ENCODE measurements at regions not wholly inside any gene's neighbourhood (a gene's known extent, or its start where the extent isn't known, plus 50 kb on each side); places are given as distances from the start of the nearest gene placed in this dataset.

DNA sequence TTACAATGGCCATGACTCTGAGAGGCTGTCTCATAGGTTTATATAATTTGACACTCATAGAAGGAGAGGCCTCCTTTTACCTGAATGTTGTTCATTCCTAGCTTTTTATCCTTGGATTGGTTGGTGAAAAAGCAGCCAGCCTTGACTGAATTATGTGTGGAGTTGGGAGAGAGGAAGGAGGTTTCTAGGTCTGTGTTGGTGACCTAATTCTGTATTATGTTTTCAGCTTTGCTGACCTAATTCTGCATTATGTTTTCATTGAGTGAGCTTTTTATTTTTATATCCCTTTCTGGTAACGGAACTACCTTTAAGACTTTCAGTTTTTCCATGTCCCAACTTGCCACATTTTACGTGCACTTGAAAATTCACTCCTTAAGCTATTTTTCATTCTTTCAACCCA, 59.1 kb upstream of the RNF144B start:
- no peaks in the 10 kb centered on the region for H4K20me1 ChIP-seq (ENCODE audit: control insufficient read depth, insufficient read depth)
- no peak for FAIRE-seq
- ChIA-PET CTCF (interaction anchor here (0.7 to 5.1 kb wide), 5 partner anchors 14 to 200 kb away, joined by 3 to 62 read pairs (median 3); no protein-coding TSS in a partner anchor), POLR2A (no interaction called here), RAD21 (ENCODE audit: unreplicated experiment) (interaction anchor here (1.2 to 1.9 kb wide), 4 partner anchors 59 to 178 kb away, joined by 3 to 11 read pairs (median 6); partner anchors contain the start of gene RNF144B), SMC1A (ENCODE audit: uncharacterized antibody, unreplicated experiment) (interaction anchor here (0.7 to 2.1 kb wide), 9 partner anchors 9 to 613 kb away, joined by 3 to 11 read pairs (median 4); partner anchors contain the start of gene RNF144B)
- no TSS peak for BruUV-seq (replicated peaks)
- no peak overlapping the region for H3K9ac ChIP-seq (ENCODE audit: control insufficient read depth, insufficient read depth, low read length)
- no peak overlapping the region for H3K4me2 ChIP-seq (ENCODE audit: control insufficient read depth, insufficient read depth)
- in situ Hi-C loops (cut with MboI) (loop anchor here (5.0 kb wide), 1 partner anchor 169 kb away; no protein-coding TSS in a partner anchor), intact Hi-C loops (cut with micrococcal nuclease; ENCODE audit: unreplicated experiment) (loop anchor here (5.0 kb wide), 1 partner anchor 74 kb away; no protein-coding TSS in a partner anchor)
- WGBS (ENCODE audit: insufficient coverage, insufficient replicate concordance, low lambda C conversion rate, missing lambda C conversion rate): 0% methylated on average over 2 of the region's 2 CpGs
- no peak overlapping the region for H2AFZ ChIP-seq (ENCODE audit: control insufficient read depth, low read depth, low read length)
- no peak for ATAC-seq
- no peaks in the 10 kb centered on the region for H3K27me3 ChIP-seq (replicated peaks in 1 of 2; ENCODE audit: control insufficient read depth in 2 of 2, insufficient read depth in 2 of 2, low read length in 1 of 2)
- H3K27ac ChIP-seq (ENCODE audit: control insufficient read depth, insufficient read depth): no peak overlapping the region
- H3K9me3 ChIP-seq (replicated peaks; ENCODE audit: control insufficient read depth, insufficient read depth, low read length): no peaks in the 10 kb centered on the region; the same call in 2 of the 3 replicates
- no peak overlapping the region for H3K4me3 ChIP-seq
- H3K36me3 ChIP-seq (ENCODE audit: control insufficient read depth in 2 of 2, insufficient read depth in 2 of 2, low read length in 1 of 2): no peaks in the 10 kb centered on the region
- DNase-seq (ENCODE audit: low read depth, low spot score): no peak
- no peaks in the 10 kb centered on the region for H3K79me2 ChIP-seq (ENCODE audit: control insufficient read depth, insufficient read depth, low read length)
- H3K4me1 ChIP-seq (ENCODE audit: control insufficient read depth, insufficient read depth, low read length): peaks cover 18% of the 10 kb centered on the region; the same call in 1 of the 2 replicates
- TF ChIP-seq ATF7 (IDR thresholded peaks at IDR 0.05; ENCODE audit: low read depth): no peak
- no peak for TF ChIP-seq LARP7 (IDR thresholded peaks at IDR 0.05)
- TF ChIP-seq SP1 (IDR thresholded peaks at IDR 0.05; ENCODE audit: low read depth, low read length): no peak
- no peak for TF ChIP-seq CREB1 (IDR thresholded peaks at IDR 0.05; ENCODE audit: low read depth)
- no peak for TF ChIP-seq POLR2AphosphoS5 (IDR thresholded peaks at IDR 0.05; ENCODE audit: low read length)
- no peak for TF ChIP-seq CHD2 (IDR thresholded peaks at IDR 0.05; ENCODE audit: borderline replicate concordance, low read depth, low read length)
- TF ChIP-seq IRF4 (IDR thresholded peaks at IDR 0.05; ENCODE audit: low read depth, low read length): no peak
- TF ChIP-seq NR2F1 (conservative IDR thresholded peaks at IDR 0.05): no peak
- no peak for TF ChIP-seq CEBPB (IDR thresholded peaks at IDR 0.05; ENCODE audit: borderline replicate concordance in 1 of 2, low read depth in 2 of 2, low read length in 2 of 2)
- TF ChIP-seq, protein P1, sequence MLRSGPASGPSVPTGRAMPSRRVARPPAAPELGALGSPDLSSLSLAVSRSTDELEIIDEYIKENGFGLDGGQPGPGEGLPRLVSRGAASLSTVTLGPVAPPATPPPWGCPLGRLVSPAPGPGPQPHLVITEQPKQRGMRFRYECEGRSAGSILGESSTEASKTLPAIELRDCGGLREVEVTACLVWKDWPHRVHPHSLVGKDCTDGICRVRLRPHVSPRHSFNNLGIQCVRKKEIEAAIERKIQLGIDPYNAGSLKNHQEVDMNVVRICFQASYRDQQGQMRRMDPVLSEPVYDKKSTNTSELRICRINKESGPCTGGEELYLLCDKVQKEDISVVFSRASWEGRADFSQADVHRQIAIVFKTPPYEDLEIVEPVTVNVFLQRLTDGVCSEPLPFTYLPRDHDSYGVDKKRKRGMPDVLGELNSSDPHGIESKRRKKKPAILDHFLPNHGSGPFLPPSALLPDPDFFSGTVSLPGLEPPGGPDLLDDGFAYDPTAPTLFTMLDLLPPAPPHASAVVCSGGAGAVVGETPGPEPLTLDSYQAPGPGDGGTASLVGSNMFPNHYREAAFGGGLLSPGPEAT (IDR thresholded peaks at IDR 0.05; ENCODE audit: low read depth): no peak
- TF ChIP-seq, protein P2, sequence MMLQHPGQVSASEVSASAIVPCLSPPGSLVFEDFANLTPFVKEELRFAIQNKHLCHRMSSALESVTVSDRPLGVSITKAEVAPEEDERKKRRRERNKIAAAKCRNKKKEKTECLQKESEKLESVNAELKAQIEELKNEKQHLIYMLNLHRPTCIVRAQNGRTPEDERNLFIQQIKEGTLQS (IDR thresholded peaks at IDR 0.05; ENCODE audit: borderline replicate concordance, extremely low read depth, low read depth, low read length): no peak
- no peak for TF ChIP-seq ZZZ3 (IDR thresholded peaks at IDR 0.05; ENCODE audit: control insufficient read depth, insufficient read length, low read depth)
- TF ChIP-seq RAD21 (IDR thresholded peaks at IDR 0.05; ENCODE audit: insufficient read depth, low read depth, low read length): no peak
- TF ChIP-seq KAT2A (conservative IDR thresholded peaks at IDR 0.05; ENCODE audit: control insufficient read depth, low read depth, low read length): no peak
- TF ChIP-seq, protein P3, sequence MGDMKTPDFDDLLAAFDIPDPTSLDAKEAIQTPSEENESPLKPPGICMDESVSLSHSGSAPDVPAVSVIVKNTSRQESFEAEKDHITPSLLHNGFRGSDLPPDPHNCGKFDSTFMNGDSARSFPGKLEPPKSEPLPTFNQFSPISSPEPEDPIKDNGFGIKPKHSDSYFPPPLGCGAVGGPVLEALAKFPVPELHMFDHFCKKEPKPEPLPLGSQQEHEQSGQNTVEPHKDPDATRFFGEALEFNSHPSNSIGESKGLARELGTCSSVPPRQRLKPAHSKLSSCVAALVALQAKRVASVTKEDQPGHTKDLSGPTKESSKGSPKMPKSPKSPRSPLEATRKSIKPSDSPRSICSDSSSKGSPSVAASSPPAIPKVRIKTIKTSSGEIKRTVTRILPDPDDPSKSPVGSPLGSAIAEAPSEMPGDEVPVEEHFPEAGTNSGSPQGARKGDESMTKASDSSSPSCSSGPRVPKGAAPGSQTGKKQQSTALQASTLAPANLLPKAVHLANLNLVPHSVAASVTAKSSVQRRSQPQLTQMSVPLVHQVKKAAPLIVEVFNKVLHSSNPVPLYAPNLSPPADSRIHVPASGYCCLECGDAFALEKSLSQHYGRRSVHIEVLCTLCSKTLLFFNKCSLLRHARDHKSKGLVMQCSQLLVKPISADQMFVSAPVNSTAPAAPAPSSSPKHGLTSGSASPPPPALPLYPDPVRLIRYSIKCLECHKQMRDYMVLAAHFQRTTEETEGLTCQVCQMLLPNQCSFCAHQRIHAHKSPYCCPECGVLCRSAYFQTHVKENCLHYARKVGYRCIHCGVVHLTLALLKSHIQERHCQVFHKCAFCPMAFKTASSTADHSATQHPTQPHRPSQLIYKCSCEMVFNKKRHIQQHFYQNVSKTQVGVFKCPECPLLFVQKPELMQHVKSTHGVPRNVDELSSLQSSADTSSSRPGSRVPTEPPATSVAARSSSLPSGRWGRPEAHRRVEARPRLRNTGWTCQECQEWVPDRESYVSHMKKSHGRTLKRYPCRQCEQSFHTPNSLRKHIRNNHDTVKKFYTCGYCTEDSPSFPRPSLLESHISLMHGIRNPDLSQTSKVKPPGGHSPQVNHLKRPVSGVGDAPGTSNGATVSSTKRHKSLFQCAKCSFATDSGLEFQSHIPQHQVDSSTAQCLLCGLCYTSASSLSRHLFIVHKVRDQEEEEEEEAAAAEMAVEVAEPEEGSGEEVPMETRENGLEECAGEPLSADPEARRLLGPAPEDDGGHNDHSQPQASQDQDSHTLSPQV (IDR thresholded peaks at IDR 0.05): no peak
- no peak for TF ChIP-seq RAD51 (IDR thresholded peaks at IDR 0.05)
